ENCODE measurements at regions not wholly inside any gene's neighbourhood (a gene's known extent, or its start where the extent isn't known, plus 50 kb on each side); places are given as distances from the start of the nearest gene placed in this dataset.

DNA sequence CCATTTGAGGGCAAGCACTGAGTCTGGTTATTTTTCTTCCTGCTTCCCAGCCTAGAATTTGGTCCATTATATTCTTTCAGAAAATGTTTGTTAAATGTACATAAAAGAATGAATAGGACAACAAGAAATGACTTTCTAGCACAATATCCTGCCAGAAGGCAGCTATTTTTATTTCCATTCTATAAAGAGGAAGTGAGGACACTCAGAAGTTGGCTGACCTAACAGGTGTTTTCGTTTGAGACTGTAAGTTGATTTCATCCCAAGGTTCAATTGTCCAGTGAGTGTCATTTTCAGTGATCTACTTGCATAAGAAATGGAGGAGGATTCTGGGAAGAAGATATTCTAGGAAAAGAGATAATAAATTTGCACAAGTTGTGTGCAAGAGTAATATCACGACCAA, 191.9 kb upstream of the POU1F1 start (continued):
- TF ChIP-seq, protein P1, sequence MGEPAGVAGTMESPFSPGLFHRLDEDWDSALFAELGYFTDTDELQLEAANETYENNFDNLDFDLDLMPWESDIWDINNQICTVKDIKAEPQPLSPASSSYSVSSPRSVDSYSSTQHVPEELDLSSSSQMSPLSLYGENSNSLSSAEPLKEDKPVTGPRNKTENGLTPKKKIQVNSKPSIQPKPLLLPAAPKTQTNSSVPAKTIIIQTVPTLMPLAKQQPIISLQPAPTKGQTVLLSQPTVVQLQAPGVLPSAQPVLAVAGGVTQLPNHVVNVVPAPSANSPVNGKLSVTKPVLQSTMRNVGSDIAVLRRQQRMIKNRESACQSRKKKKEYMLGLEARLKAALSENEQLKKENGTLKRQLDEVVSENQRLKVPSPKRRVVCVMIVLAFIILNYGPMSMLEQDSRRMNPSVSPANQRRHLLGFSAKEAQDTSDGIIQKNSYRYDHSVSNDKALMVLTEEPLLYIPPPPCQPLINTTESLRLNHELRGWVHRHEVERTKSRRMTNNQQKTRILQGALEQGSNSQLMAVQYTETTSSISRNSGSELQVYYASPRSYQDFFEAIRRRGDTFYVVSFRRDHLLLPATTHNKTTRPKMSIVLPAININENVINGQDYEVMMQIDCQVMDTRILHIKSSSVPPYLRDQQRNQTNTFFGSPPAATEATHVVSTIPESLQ (CRISPR knock-in tag; IDR thresholded peaks at IDR 0.05) = no peak
- TF ChIP-seq, protein P2, sequence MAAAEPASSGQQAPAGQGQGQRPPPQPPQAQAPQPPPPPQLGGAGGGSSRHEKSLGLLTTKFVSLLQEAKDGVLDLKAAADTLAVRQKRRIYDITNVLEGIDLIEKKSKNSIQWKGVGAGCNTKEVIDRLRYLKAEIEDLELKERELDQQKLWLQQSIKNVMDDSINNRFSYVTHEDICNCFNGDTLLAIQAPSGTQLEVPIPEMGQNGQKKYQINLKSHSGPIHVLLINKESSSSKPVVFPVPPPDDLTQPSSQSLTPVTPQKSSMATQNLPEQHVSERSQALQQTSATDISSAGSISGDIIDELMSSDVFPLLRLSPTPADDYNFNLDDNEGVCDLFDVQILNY (CRISPR knock-in tag; IDR thresholded peaks at IDR 0.05) = no peak
- no peak for TF ChIP-seq OVOL2 (CRISPR knock-in tag; IDR thresholded peaks at IDR 0.05; ENCODE audit: borderline replicate concordance)
- TF ChIP-seq, protein P3, sequence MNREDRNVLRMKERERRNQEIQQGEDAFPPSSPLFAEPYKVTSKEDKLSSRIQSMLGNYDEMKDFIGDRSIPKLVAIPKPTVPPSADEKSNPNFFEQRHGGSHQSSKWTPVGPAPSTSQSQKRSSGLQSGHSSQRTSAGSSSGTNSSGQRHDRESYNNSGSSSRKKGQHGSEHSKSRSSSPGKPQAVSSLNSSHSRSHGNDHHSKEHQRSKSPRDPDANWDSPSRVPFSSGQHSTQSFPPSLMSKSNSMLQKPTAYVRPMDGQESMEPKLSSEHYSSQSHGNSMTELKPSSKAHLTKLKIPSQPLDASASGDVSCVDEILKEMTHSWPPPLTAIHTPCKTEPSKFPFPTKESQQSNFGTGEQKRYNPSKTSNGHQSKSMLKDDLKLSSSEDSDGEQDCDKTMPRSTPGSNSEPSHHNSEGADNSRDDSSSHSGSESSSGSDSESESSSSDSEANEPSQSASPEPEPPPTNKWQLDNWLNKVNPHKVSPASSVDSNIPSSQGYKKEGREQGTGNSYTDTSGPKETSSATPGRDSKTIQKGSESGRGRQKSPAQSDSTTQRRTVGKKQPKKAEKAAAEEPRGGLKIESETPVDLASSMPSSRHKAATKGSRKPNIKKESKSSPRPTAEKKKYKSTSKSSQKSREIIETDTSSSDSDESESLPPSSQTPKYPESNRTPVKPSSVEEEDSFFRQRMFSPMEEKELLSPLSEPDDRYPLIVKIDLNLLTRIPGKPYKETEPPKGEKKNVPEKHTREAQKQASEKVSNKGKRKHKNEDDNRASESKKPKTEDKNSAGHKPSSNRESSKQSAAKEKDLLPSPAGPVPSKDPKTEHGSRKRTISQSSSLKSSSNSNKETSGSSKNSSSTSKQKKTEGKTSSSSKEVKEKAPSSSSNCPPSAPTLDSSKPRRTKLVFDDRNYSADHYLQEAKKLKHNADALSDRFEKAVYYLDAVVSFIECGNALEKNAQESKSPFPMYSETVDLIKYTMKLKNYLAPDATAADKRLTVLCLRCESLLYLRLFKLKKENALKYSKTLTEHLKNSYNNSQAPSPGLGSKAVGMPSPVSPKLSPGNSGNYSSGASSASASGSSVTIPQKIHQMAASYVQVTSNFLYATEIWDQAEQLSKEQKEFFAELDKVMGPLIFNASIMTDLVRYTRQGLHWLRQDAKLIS (CRISPR knock-in tag; IDR thresholded peaks at IDR 0.05; ENCODE audit: borderline replicate concordance) = no peak
- TF ChIP-seq, protein P4, sequence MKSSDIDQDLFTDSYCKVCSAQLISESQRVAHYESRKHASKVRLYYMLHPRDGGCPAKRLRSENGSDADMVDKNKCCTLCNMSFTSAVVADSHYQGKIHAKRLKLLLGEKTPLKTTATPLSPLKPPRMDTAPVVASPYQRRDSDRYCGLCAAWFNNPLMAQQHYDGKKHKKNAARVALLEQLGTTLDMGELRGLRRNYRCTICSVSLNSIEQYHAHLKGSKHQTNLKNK (CRISPR knock-in tag; IDR thresholded peaks at IDR 0.05) = no peak
- no peak for TF ChIP-seq ZNF232 (CRISPR knock-in tag; IDR thresholded peaks at IDR 0.05)
- TF ChIP-seq, protein P5, sequence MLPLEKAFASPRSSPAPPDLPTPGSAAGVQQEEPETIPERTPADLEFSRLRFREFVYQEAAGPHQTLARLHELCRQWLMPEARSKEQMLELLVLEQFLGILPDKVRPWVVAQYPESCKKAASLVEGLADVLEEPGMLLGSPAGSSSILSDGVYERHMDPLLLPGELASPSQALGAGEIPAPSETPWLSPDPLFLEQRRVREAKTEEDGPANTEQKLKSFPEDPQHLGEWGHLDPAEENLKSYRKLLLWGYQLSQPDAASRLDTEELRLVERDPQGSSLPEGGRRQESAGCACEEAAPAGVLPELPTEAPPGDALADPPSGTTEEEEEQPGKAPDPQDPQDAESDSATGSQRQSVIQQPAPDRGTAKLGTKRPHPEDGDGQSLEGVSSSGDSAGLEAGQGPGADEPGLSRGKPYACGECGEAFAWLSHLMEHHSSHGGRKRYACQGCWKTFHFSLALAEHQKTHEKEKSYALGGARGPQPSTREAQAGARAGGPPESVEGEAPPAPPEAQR (CRISPR knock-in tag; IDR thresholded peaks at IDR 0.05) = no peak
- TF ChIP-seq, protein P6, sequence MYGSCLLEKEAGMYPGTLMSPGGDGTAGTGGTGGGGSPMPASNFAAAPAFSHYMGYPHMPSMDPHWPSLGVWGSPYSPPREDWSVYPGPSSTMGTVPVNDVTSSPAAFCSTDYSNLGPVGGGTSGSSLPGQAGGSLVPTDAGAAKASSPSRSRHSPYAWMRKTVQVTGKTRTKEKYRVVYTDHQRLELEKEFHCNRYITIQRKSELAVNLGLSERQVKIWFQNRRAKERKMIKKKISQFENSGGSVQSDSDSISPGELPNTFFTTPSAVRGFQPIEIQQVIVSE (CRISPR knock-in tag; IDR thresholded peaks at IDR 0.05; ENCODE audit: borderline replicate concordance) = no peak
- no peak for TF ChIP-seq FOXJ3 (CRISPR knock-in tag; IDR thresholded peaks at IDR 0.05; ENCODE audit: borderline replicate concordance)
- TF ChIP-seq IRF2 (CRISPR knock-in tag; IDR thresholded peaks at IDR 0.05; ENCODE audit: borderline replicate concordance, low read depth) = no peak
- no peak for TF ChIP-seq NFYB (CRISPR knock-in tag; conservative IDR thresholded peaks at IDR 0.05; ENCODE audit: low read depth)
- TF ChIP-seq, protein P7, sequence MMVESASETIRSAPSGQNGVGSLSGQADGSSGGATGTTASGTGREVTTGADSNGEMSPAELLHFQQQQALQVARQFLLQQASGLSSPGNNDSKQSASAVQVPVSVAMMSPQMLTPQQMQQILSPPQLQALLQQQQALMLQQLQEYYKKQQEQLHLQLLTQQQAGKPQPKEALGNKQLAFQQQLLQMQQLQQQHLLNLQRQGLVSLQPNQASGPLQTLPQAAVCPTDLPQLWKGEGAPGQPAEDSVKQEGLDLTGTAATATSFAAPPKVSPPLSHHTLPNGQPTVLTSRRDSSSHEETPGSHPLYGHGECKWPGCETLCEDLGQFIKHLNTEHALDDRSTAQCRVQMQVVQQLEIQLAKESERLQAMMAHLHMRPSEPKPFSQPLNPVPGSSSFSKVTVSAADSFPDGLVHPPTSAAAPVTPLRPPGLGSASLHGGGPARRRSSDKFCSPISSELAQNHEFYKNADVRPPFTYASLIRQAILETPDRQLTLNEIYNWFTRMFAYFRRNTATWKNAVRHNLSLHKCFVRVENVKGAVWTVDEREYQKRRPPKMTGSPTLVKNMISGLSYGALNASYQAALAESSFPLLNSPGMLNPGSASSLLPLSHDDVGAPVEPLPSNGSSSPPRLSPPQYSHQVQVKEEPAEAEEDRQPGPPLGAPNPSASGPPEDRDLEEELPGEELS (CRISPR knock-in tag; IDR thresholded peaks at IDR 0.05) = no peak
- no peak for TF ChIP-seq CBFB (CRISPR knock-in tag; IDR thresholded peaks at IDR 0.05; ENCODE audit: low read depth)
- TF ChIP-seq, protein P8, sequence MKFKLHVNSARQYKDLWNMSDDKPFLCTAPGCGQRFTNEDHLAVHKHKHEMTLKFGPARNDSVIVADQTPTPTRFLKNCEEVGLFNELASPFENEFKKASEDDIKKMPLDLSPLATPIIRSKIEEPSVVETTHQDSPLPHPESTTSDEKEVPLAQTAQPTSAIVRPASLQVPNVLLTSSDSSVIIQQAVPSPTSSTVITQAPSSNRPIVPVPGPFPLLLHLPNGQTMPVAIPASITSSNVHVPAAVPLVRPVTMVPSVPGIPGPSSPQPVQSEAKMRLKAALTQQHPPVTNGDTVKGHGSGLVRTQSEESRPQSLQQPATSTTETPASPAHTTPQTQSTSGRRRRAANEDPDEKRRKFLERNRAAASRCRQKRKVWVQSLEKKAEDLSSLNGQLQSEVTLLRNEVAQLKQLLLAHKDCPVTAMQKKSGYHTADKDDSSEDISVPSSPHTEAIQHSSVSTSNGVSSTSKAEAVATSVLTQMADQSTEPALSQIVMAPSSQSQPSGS (CRISPR knock-in tag; IDR thresholded peaks at IDR 0.05; ENCODE audit: borderline replicate concordance, low read depth) = no peak
- TF ChIP-seq JUN (CRISPR knock-in tag; IDR thresholded peaks at IDR 0.05) = no peak
- TF ChIP-seq ETV6 (CRISPR knock-in tag; IDR thresholded peaks at IDR 0.05) = no peak
